Type B pancreatic cell (in vitro differentiated cells): ENCODE measurements at regions not wholly inside any gene's neighbourhood (a gene's known extent, or its start where the extent isn't known, plus 50 kb on each side); places are given as distances from the start of the nearest gene placed in this dataset.
"Not testable (repeated sequence)": the region's sequence is repeated elsewhere in the genome, so short reads cannot be mapped to it uniquely, and the experiment has no call there.

ENCODE experiments used
- DNase-seq: peaks from one replicate; pipeline ENCODE4 v3.0.0; 2021; ENCODE audit warnings: mixed read lengths; ENCODE audit not compliant: unreplicated experiment; ENCODE audit errors: extremely low spot score
- H3K27ac Mint-ChIP-seq: 2 replicates; pipeline ENCODE4 v1.8.0; 2021; ENCODE audit warnings: mild to moderate bottlenecking, mixed read lengths
- H3K27me3 Mint-ChIP-seq: 2 replicates; pipeline ENCODE4 v1.8.0; 2021; ENCODE audit warnings: mixed read lengths
- H3K36me3 Mint-ChIP-seq: 2 replicates; pipeline ENCODE4 v1.8.0; 2021; ENCODE audit warnings: mixed read lengths
- H3K4me1 Mint-ChIP-seq: one replicate; pipeline ENCODE4 v1.8.0; 2021; ENCODE audit warnings: mixed read lengths; ENCODE audit not compliant: unreplicated experiment
- H3K4me3 Mint-ChIP-seq: 2 replicates; pipeline ENCODE4 v1.8.0; 2021; ENCODE audit warnings: mild to moderate bottlenecking, mixed read lengths
- H3K9me3 Mint-ChIP-seq: 2 replicates; pipeline ENCODE4 v1.8.0; 2021; ENCODE audit warnings: mixed read lengths
- CTCF ChIP-seq: fragments of 200-600 bp; sonication (generic); conservative IDR thresholded peaks from 2 replicates; pipeline ENCODE4 v1.5.0; 2021; ENCODE audit warnings: antibody characterized with exemption, mild to moderate bottlenecking

GRCh38 chr2:72023678-72024390 lies 123.8 kb downstream of the CYP26B1 start:
- H3K27ac Mint-ChIP-seq: no peak overlapping the region
- H3K4me3 Mint-ChIP-seq: no peak overlapping the region
- no peaks in the 10 kb centered on the region for H3K27me3 Mint-ChIP-seq
- H3K36me3 Mint-ChIP-seq: no peaks in the 10 kb centered on the region
- no peaks in the 10 kb centered on the region for H3K4me1 Mint-ChIP-seq
- TF ChIP-seq CTCF: no peak
- no peaks in the 10 kb centered on the region for H3K9me3 Mint-ChIP-seq
- DNase-seq: peak; percentile 39

GRCh38 chr2:72021371-72021770 lies 126.3 kb downstream of the CYP26B1 start:
- not testable (repeated sequence) for H3K4me3 Mint-ChIP-seq, DNase-seq, H3K27ac Mint-ChIP-seq

GRCh38 chr2:72015266-72015665 lies 132.4 kb downstream of the CYP26B1 start:
- no peak overlapping the region for H3K4me3 Mint-ChIP-seq
- no peaks in the 10 kb centered on the region for H3K9me3 Mint-ChIP-seq
- no peak overlapping the region for H3K27ac Mint-ChIP-seq
- no peaks in the 10 kb centered on the region for H3K4me1 Mint-ChIP-seq
- DNase-seq: no peak
- peaks cover 8% of the 10 kb centered on the region for H3K27me3 Mint-ChIP-seq
- no peak for TF ChIP-seq CTCF
- H3K36me3 Mint-ChIP-seq: no peaks in the 10 kb centered on the region

More at GRCh38 chr2:72021371-72021770, 126.3 kb downstream of the CYP26B1 start:
- not testable (repeated sequence) for H3K36me3 Mint-ChIP-seq, H3K9me3 Mint-ChIP-seq, H3K4me1 Mint-ChIP-seq, H3K27me3 Mint-ChIP-seq

GRCh38 chr2:72014831-72015230 lies 132.8 kb downstream of the CYP26B1 start:
- peaks cover 9% of the 10 kb centered on the region for H3K27me3 Mint-ChIP-seq

GRCh38 chr2:72013726-72014125 lies 133.9 kb downstream of the CYP26B1 start:
- peak; percentile 20 for DNase-seq
- no peak overlapping the region for H3K4me3 Mint-ChIP-seq
- H3K27ac Mint-ChIP-seq: no peak overlapping the region
- no peaks in the 10 kb centered on the region for H3K9me3 Mint-ChIP-seq
- no peaks in the 10 kb centered on the region for H3K36me3 Mint-ChIP-seq
- no peak for TF ChIP-seq CTCF
- peaks cover 13% of the 10 kb centered on the region for H3K27me3 Mint-ChIP-seq
- no peaks in the 10 kb centered on the region for H3K4me1 Mint-ChIP-seq

More at GRCh38 chr2:72014831-72015230, 132.8 kb downstream of the CYP26B1 start:
- Mint-ChIP-seq H3K4me3 (no peak overlapping the region), H3K9me3 (no peaks in the 10 kb centered on the region), H3K36me3 (no peaks in the 10 kb centered on the region), H3K27ac (no peak overlapping the region), H3K4me1 (no peaks in the 10 kb centered on the region)
- no peak for DNase-seq
- no peak for TF ChIP-seq CTCF

- Mint-ChIP-seq H3K27me3 (peaks cover 13% of the 10 kb centered on the region), H3K4me1 (no peaks in the 10 kb centered on the region), H3K36me3 (no peaks in the 10 kb centered on the region), H3K27ac (no peak overlapping the region), H3K9me3 (no peaks in the 10 kb centered on the region), H3K4me3 (no peak overlapping the region)
- TF ChIP-seq CTCF: no peak
- peak; percentile 50 for DNase-seq
Observed at GRCh38 chr2:72012886-72013574, 134.6 kb downstream of the CYP26B1 start.
